BLaER1 treated with 17β-estradiol and CSF1 and Interleukin-3, amounts not matched to agents 10 nM and 100 nM (cell line): ENCODE measurements at regions not wholly inside any gene's neighbourhood (a gene's known extent, or its start where the extent isn't known, plus 50 kb on each side); places are given as distances from the start of the nearest gene placed in this dataset.

ENCODE experiments used
- H3K27ac ChIP-seq, 11 experiments: shearing (Covaris generic); formaldehyde crosslinking; 2 replicates each; pipeline ENCODE4 v1.8.1; 2022
- H3K27me3 ChIP-seq, 11 experiments: shearing (Covaris generic); formaldehyde crosslinking; 2 replicates each; pipeline ENCODE4 v1.8.1; 2022
- H3K36me3 ChIP-seq, 11 experiments: shearing (Covaris generic); formaldehyde crosslinking; 2 replicates each; pipeline ENCODE4 v1.8.1; 2022
- H3K4me1 ChIP-seq, 10 experiments: shearing (Covaris generic); formaldehyde crosslinking; 2 replicates each; pipeline ENCODE4 v1.8.1; 2022
- H3K4me2 ChIP-seq, 11 experiments: shearing (Covaris generic); formaldehyde crosslinking; 2 replicates each; pipeline ENCODE4 v1.8.1; 2022
- H3K4me3 ChIP-seq, 10 experiments: shearing (Covaris generic); formaldehyde crosslinking; 2 replicates each; pipeline ENCODE4 v1.8.1; 2022
- H3K9ac ChIP-seq, 11 experiments: shearing (Covaris generic); formaldehyde crosslinking; 2 replicates each; pipeline ENCODE4 v1.8.1; 2022
- H3K9me3 ChIP-seq, 11 experiments: shearing (Covaris generic); formaldehyde crosslinking; replicated peaks in 1 of 11; 2 replicates each; pipeline ENCODE4 v1.8.1; 2022
- H4K20me1 ChIP-seq, 11 experiments: shearing (Covaris generic); formaldehyde crosslinking; 2 replicates each; pipeline ENCODE4 v1.8.1; 2022
- Cebpa-rat ChIP-seq, 11 experiments: shearing (Covaris generic); IDR thresholded peaks; 2 replicates each; pipeline ENCODE4 v1.8.1; 2022

DNA sequence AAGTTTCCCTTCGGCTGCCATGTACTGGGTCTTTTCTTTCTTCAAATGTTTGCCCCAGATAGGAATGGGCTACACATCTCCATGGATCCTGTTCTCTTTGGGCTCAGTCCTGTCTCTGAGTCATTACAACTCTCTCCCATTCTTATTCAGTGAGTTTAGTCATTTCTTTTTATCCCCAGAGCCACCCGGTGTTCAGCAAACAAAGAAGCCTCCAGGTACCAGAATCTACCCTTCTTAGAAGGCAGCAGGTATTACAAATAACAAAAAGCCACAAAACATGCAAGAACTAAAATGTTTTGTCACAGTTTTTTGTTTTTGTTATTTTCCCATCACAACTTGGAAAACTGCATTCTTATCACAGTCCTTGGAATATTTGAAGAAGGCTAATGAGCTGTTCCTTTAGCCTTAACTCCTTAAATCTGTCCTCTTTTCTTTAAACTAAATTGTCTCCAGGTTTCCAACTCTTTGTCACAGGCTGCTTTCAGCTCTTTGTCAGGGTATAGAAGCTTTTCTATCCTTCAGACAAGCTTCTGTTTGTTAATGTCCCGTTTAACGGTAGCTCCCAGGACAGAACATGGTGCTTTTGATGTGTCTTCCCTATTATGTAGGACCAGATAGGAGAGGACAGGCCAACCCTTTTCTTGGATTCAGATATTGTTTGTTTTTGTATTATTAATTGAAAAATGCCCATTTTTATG lies 215.5 kb upstream of the HTR2A start:
- Histone ChIP-seq H3K4me2 (no peak overlapping the region), H4K20me1 (no peaks in the 10 kb centered on the region), H3K27me3 (no peaks in the 10 kb centered on the region), H3K36me3 (no peaks in the 10 kb centered on the region), H3K4me3 (no peak overlapping the region), H3K9me3 (no peaks in the 10 kb centered on the region), H3K9ac (no peak overlapping the region), H3K27ac (no peak overlapping the region), H3K4me1 (peaks cover 0 to 33% (median 6%) of the 10 kb centered on the region in 10 experiments; a peak in 11 of 20 replicates)
- TF ChIP-seq Cebpa-rat (IDR thresholded peaks at IDR 0.05), result no peak

DNA sequence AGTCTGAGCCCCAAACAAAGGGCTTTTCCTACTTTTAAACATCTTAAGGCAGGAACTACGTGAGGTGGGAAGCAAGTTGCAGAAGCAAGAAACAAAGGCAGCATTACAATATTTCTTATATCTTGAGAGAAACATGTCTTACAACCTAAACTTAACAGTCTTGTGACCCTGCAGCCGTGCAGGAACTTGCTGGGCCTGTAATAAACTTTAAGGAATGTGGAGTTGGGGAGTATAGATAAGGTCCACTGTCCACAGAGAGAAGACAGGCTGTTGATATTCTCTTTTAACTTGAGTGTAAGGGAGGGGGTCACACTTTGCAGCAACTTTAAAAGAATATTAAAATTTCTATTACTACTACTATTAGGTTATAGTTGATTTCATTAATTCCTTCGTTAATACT lies 214.6 kb upstream of the HTR2A start:
- Histone ChIP-seq H3K9ac (no peak overlapping the region), H3K27ac (no peak overlapping the region), H3K4me3 (no peak overlapping the region), H3K4me2 (no peak overlapping the region), H3K4me1 (peaks cover 0 to 24% (median 2%) of the 10 kb centered on the region in 10 experiments; a peak in 9 of 20 replicates), H3K36me3 (no peaks in the 10 kb centered on the region), H3K27me3 (no peaks in the 10 kb centered on the region), H3K9me3 (no peaks in the 10 kb centered on the region), H4K20me1 (no peaks in the 10 kb centered on the region)
- TF ChIP-seq Cebpa-rat (IDR thresholded peaks at IDR 0.05), result no peak

DNA sequence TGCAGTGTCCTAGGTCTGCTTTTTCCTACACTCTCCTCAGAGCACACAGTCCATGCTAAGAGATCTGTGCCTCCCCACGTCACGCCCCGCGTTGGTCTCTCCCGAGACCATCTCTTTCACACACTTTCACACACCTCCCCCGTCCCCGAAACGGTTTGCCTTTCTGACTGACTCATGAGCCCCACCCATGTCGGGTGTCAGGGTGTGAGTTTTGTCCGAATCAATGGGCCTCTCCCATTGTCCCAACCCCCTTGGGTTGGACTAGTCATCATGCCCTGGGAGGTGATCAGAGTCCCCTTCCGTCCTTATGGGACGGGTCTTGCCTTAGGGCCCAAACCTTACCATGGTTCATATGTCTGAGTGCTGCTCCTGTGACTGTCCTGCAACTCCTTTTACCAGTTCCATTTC lies 214.0 kb upstream of the HTR2A start:
- no peak overlapping the region for H3K4me3 ChIP-seq
- H3K27me3 ChIP-seq, result no peaks in the 10 kb centered on the region
- peaks cover 0 to 22% (median 2%) of the 10 kb centered on the region in 10 experiments; a peak in 9 of 20 replicates for H3K4me1 ChIP-seq
- H3K36me3 ChIP-seq, result no peaks in the 10 kb centered on the region
- no peaks in the 10 kb centered on the region for H4K20me1 ChIP-seq
- no peak overlapping the region for H3K4me2 ChIP-seq
- no peak for TF ChIP-seq Cebpa-rat (IDR thresholded peaks at IDR 0.05)
- H3K9ac ChIP-seq, result no peak overlapping the region
- no peaks in the 10 kb centered on the region for H3K9me3 ChIP-seq
- H3K27ac ChIP-seq, result no peak overlapping the region

DNA sequence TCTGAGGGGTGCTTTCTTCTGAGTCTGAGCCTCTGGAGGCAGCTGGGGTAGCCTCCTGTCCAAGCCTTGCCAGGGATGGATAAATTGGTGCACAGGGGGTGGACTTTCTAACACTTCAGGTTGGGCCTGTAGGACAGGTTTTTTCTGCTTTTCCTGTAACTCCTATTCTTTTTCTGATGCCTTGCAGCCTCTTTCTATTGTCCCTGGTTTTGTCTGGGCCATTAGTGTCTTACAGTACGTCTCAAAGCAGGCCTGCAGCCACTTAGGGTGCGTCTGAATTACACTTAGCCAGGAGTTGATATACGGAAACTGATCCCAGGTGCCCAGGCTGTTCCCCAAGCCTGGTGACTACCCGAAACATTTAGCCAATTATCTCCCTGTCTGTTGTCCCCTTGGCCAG lies 213.3 kb upstream of the HTR2A start:
- no peak for TF ChIP-seq Cebpa-rat (IDR thresholded peaks at IDR 0.05)
- Histone ChIP-seq H3K9ac (no peak overlapping the region), H3K36me3 (no peaks in the 10 kb centered on the region), H4K20me1 (no peaks in the 10 kb centered on the region), H3K4me3 (no peak overlapping the region), H3K9me3 (no peaks in the 10 kb centered on the region), H3K27me3 (no peaks in the 10 kb centered on the region), H3K4me2 (no peak overlapping the region), H3K27ac (no peak overlapping the region), H3K4me1 (peaks cover 0 to 22% (median 2%) of the 10 kb centered on the region in 10 experiments; a peak in 9 of 20 replicates)

DNA sequence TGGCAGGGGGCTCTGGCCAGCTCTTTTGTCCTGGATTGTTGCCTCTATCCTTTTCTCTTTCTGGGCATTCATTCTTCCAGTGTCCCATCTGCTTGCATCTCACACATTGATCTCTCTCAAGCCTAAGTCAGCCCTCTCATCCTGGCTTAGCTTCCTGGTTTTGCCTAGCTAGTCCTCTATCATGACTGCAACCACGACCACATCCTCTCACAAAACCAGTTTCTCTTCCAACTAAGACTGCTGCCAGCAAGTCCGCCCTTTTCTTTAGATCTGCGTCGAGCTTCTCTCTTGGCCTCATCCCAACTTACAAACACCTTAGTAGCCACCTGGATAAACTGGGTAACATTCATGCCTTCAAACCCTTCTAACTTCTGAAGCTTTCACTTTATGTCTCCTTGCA lies 212.2 kb upstream of the HTR2A start:
- TF ChIP-seq Cebpa-rat (IDR thresholded peaks at IDR 0.05), result no peak
- Histone ChIP-seq H3K9ac (no peak overlapping the region), H3K36me3 (no peaks in the 10 kb centered on the region), H3K9me3 (0 out of 22 replicates have a peak, but pooled peaks cover 0 to 7% (median 0%) of the 10 kb centered on the region in 11 experiments), H3K27ac (peak overlapping the region in 5 of 11 experiments; percentile 22 to 53 (median 39); a peak in 7 of 22 replicates), H3K4me2 (peak overlapping the region in 5 of 11 experiments; percentile 13 to 57 (median 54); a peak in 10 of 22 replicates), H3K4me3 (no peak overlapping the region), H3K4me1 (peaks cover 0 to 19% (median 2%) of the 10 kb centered on the region in 10 experiments; a peak in 9 of 20 replicates), H4K20me1 (no peaks in the 10 kb centered on the region), H3K27me3 (no peaks in the 10 kb centered on the region)

DNA sequence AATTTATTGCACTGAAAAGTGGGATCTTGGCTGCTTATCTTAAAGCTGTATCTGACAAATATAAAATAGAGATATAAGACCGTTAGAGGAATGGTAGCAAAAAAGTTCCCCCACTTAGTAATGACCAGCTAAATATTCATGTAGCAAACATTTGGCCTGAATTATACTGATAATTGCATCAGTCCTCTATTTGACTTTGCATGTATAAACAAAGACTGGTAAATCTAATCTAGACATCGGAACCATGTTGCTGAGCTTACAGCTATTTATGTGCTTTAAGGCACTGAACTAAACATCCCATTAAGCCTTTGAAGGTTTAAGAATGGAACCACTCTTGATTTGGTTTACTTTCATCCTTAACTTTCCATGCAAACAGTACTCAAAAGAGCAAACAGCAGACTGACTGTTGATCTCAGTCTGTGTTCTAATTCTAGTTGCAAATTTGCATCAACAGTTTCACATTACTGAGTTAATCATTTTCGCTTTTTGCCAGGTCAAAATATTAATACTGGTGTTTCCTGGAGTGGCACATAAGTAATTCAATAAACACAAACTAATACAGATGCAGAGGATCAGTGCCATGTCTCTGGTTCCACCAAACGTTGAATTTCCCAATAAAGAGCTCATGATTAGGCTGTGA lies 203.5 kb upstream of the HTR2A start:
- H4K20me1 ChIP-seq, result no peaks in the 10 kb centered on the region
- no peak for TF ChIP-seq Cebpa-rat (IDR thresholded peaks at IDR 0.05)
- H3K27me3 ChIP-seq, result no peaks in the 10 kb centered on the region
- no peak overlapping the region for H3K9ac ChIP-seq
- no peak overlapping the region for H3K4me3 ChIP-seq
- no peaks in the 10 kb centered on the region for H3K4me1 ChIP-seq
- H3K9me3 ChIP-seq, result peaks cover 0 to 17% (median 8%) of the 10 kb centered on the region in 11 experiments; a peak in 10 of 22 replicates
- no peaks in the 10 kb centered on the region for H3K36me3 ChIP-seq
- no peak overlapping the region for H3K4me2 ChIP-seq
- no peak overlapping the region for H3K27ac ChIP-seq

DNA sequence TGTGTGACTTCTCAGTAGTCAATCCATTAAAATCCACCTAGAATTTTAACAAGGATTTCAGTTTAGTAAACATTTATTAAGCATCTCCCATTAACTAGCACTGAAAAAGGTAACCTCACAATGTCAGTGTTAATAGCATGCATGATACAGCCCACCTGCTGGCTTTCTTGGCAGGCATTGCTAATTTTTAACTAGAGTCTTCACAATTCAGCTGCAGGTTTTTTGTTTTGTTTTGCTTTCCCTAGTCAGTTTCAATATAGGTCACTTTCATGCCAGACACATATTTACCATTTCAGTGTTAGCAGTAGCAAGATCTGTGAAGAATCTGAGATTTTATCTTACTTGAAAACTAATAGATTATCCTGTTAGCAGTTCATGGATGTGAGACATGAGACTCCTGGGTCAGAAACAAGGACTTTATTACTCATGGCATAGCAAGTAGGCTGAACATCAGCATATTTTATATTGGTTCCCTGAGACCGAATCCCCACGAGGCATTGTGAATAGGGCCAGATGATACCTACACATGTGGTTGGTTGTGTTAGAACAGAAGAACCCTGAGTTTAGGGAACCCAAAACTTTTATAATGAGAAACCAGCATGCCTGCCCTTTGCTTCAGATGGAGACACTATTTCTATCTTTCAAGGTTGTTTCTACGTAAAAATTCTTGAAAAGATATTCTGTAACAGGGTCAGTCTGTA lies 198.0 kb upstream of the HTR2A start:
- Histone ChIP-seq H4K20me1 (no peaks in the 10 kb centered on the region), H3K4me2 (no peak overlapping the region), H3K9me3 (no peaks in the 10 kb centered on the region), H3K9ac (no peak overlapping the region), H3K36me3 (no peaks in the 10 kb centered on the region), H3K4me3 (no peak overlapping the region), H3K4me1 (no peaks in the 10 kb centered on the region), H3K27me3 (no peaks in the 10 kb centered on the region), H3K27ac (no peak overlapping the region)
- TF ChIP-seq Cebpa-rat (IDR thresholded peaks at IDR 0.05), result no peak

DNA sequence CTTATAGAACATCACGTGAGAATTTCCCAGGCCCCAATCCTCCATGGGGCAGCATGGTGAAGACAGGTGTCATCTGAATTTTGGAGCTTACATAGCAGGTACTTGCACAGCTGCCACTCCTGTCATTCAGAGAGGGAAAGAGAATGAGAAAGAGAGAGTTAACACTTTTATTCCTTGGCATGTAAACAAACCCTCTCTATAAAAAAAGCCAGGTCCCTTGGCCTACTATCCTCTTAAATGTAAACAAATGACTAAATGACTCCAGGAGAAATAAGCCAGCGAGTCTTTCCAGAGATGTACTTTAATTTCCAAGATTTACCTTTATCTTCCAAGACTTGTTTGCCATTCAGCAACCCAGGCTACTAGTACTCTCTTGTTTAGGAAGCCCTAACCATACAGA lies 195.3 kb upstream of the HTR2A start:
- H3K36me3 ChIP-seq, result no peaks in the 10 kb centered on the region
- no peaks in the 10 kb centered on the region for H4K20me1 ChIP-seq
- no peak overlapping the region for H3K27ac ChIP-seq
- no peaks in the 10 kb centered on the region for H3K9me3 ChIP-seq
- H3K9ac ChIP-seq, result no peak overlapping the region
- peaks cover 0 to 11% (median 6%) of the 10 kb centered on the region in 10 experiments; a peak in 14 of 20 replicates for H3K4me1 ChIP-seq
- no peak overlapping the region for H3K4me3 ChIP-seq
- no peaks in the 10 kb centered on the region for H3K27me3 ChIP-seq
- no peak overlapping the region for H3K4me2 ChIP-seq
- TF ChIP-seq Cebpa-rat (IDR thresholded peaks at IDR 0.05), result no peak

DNA sequence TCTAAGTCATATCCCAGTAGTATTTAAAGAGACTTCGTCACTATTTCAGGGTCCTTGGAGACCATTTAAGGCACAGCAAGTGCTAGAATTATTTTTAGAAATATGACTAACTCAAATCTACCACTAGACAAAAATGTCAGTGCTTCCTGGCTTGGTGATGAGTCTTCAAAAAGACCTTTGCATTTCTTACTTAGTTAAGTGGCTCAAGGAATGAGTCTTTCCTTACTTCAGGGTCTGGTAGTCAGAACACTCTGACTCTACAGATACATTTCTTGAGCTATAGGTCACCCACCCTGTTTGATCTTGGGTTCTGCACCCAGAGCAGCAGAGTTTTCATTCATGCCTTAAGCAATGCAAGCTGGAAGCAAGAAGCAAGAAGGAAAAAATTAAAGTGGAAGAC lies 191.0 kb upstream of the HTR2A start:
- H3K4me2 ChIP-seq, result peak overlapping the region in 6 of 11 experiments; percentile 25 to 52 (median 32); a peak in 10 of 22 replicates
- no peaks in the 10 kb centered on the region for H3K27me3 ChIP-seq
- no peaks in the 10 kb centered on the region for H4K20me1 ChIP-seq
- no peak overlapping the region for H3K27ac ChIP-seq
- H3K9me3 ChIP-seq, result no peaks in the 10 kb centered on the region
- peaks cover 0 to 11% (median 6%) of the 10 kb centered on the region in 10 experiments; a peak in 14 of 20 replicates for H3K4me1 ChIP-seq
- H3K36me3 ChIP-seq, result no peaks in the 10 kb centered on the region
- TF ChIP-seq Cebpa-rat (IDR thresholded peaks at IDR 0.05), result no peak
- H3K4me3 ChIP-seq, result no peak overlapping the region
- no peak overlapping the region for H3K9ac ChIP-seq
